IMR-90 (cell line): ENCODE measurements at regions not wholly inside any gene's neighbourhood (a gene's known extent, or its start where the extent isn't known, plus 50 kb on each side); places are given as distances from the start of the nearest gene placed in this dataset.

ENCODE experiments used
- ATAC-seq: fragments of 200-7000 bp; cut with Tn5 transposase; 2 replicates; pipeline ENCODE4 v1.9.1; 2020; ENCODE audit warnings: low read depth, mild to moderate bottlenecking, moderate library complexity
- BruUV-seq: library from RNA; stranded (reverse); fragments of 400-500 nt; replicated peaks from 2 replicates; lab custom pipeline; 2021; lab: Mats Ljungman, UMichigan
- CTCF ChIA-PET: fragments of 300-600 bp; formaldehyde crosslinking; extraction: SDS; loops from one replicate; lab custom pipeline; 2021; ENCODE audit warnings: antibody characterized with exemption; lab: Yijun Ruan, JAX
- POLR2A ChIA-PET: fragments of 300-600 bp; sonication (Branson Sonifier 250); formaldehyde crosslinking; loops from one replicate; lab custom pipeline; 2022; ENCODE audit warnings: antibody characterized with exemption; ENCODE audit not compliant: unreplicated experiment; lab: Charles Lee
- DNase-seq: peaks from one replicate; pipeline ENCODE4 v3.0.0; 2013
- H2AFZ ChIP-seq: replicated peaks from 2 replicates; pipeline ENCODE3; 2013; ENCODE audit warnings: low read length, mild to moderate bottlenecking; ENCODE audit not compliant: poor library complexity
- H2AK5ac ChIP-seq: 2 replicates; pipeline ENCODE4 v1.6.1; 2013; ENCODE audit warnings: low read depth, low read length, inconsistent platforms
- H2AK9ac ChIP-seq: replicated peaks from 2 replicates; pipeline ENCODE3; 2013; ENCODE audit warnings: mild to moderate bottlenecking, low read depth, low read length, moderate library complexity; ENCODE audit not compliant: poor library complexity
- H2BK120ac ChIP-seq: 2 replicates; pipeline ENCODE4 v1.6.1; 2013; ENCODE audit warnings: low read depth, low read length, inconsistent platforms
- H2BK15ac ChIP-seq: 3 replicates; pipeline ENCODE4 v1.6.1; 2013; ENCODE audit warnings: low read depth, low read length, inconsistent platforms
- H2BK20ac ChIP-seq: 2 replicates; pipeline ENCODE4 v1.6.1; 2013; ENCODE audit warnings: low read depth, mild to moderate bottlenecking, inconsistent platforms, low read length, moderate library complexity
- H2BK5ac ChIP-seq: 2 replicates; pipeline ENCODE4 v1.6.1; 2013; ENCODE audit warnings: mild to moderate bottlenecking, low read depth, low read length, inconsistent platforms; ENCODE audit not compliant: poor library complexity, severe bottlenecking
- H3K14ac ChIP-seq: replicated peaks from 2 replicates; pipeline ENCODE4 v1.6.1; 2013; ENCODE audit warnings: low read depth, low read length, inconsistent platforms
- H3K18ac ChIP-seq: 2 replicates; pipeline ENCODE4 v1.6.1; 2013; ENCODE audit warnings: low read depth, low read length, control low read depth
- H3K23ac ChIP-seq: 2 replicates; pipeline ENCODE4 v1.6.1; 2013; ENCODE audit warnings: low read depth, low read length, inconsistent platforms
- H3K27ac ChIP-seq: 2 replicates; pipeline ENCODE4 v1.5.1; 2013; ENCODE audit warnings: mild to moderate bottlenecking, control low read depth, low read length; ENCODE audit not compliant: insufficient read depth
- H3K27me3 ChIP-seq: 2 replicates; pipeline ENCODE4 v1.6.1; 2013; ENCODE audit warnings: low read length; ENCODE audit not compliant: control insufficient read depth, insufficient read depth
- H3K36me3 ChIP-seq: 2 replicates; pipeline ENCODE4 v1.6.1; 2013; ENCODE audit warnings: low read length, mixed read lengths; ENCODE audit not compliant: control insufficient read depth, insufficient read depth
- H3K4ac ChIP-seq: 2 replicates; pipeline ENCODE4 v1.6.1; 2013; ENCODE audit warnings: low read depth, low read length, inconsistent platforms
- H3K4me1 ChIP-seq: 2 replicates; pipeline ENCODE4 v1.6.1; 2013; ENCODE audit warnings: low read length, mixed read lengths; ENCODE audit not compliant: control insufficient read depth, insufficient read depth
- H3K4me2 ChIP-seq: 2 replicates; pipeline ENCODE4 v1.6.1; 2013; ENCODE audit warnings: low read depth, mild to moderate bottlenecking, control low read depth, low read length, moderate library complexity
- H3K4me3 ChIP-seq: 2 replicates; pipeline ENCODE4 v1.5.1; 2013; ENCODE audit warnings: low read depth, mild to moderate bottlenecking, control low read depth, low read length, moderate library complexity; ENCODE audit not compliant: insufficient read depth
- H3K56ac ChIP-seq: 2 replicates; pipeline ENCODE4 v1.6.1; 2013; ENCODE audit warnings: low read length, inconsistent platforms; ENCODE audit not compliant: insufficient read depth; ENCODE audit errors: extremely low read depth
- H3K79me1 ChIP-seq, 2 experiments: 2 replicates each; pipeline ENCODE4 v1.6.1; 2013; ENCODE audit warnings: low read length in 2 of 2, inconsistent platforms in 1 of 2, low read depth in 1 of 2
- H3K9ac ChIP-seq: 2 replicates; pipeline ENCODE4 v1.6.1; 2013; ENCODE audit warnings: low read depth, low read length, control low read depth
- H3K9me1 ChIP-seq: 2 replicates; pipeline ENCODE4 v1.6.1; 2013; ENCODE audit warnings: low read length, inconsistent platforms; ENCODE audit not compliant: insufficient read depth
- H3K9me3 ChIP-seq: 2 replicates; pipeline ENCODE4 v1.6.1; 2013; ENCODE audit warnings: low read length; ENCODE audit not compliant: control insufficient read depth, insufficient read depth
- H4K20me1 ChIP-seq: 2 replicates; pipeline ENCODE4 v1.6.1; 2013; ENCODE audit warnings: low read length, inconsistent platforms; ENCODE audit not compliant: insufficient read depth
- H4K5ac ChIP-seq: 2 replicates; pipeline ENCODE4 v1.6.1; 2013; ENCODE audit warnings: mild to moderate bottlenecking, low read depth, low read length, control low read depth
- H4K8ac ChIP-seq, 2 experiments: 2 replicates each; pipeline ENCODE4 v1.6.1; 2013; ENCODE audit warnings: low read depth in 2 of 2, low read length in 2 of 2, control low read depth in 1 of 2, inconsistent platforms in 1 of 2
- H4K91ac ChIP-seq: 2 replicates; pipeline ENCODE4 v1.6.1; 2013; ENCODE audit warnings: low read depth, low read length, inconsistent platforms; ENCODE audit not compliant: insufficient read depth
- BHLHE40 ChIP-seq: fragments of 150-350 bp; IDR thresholded peaks from 2 replicates; pipeline ENCODE4 v1.6.1; 2016; ENCODE audit warnings: mild to moderate bottlenecking, low read depth, low read length
- CEBPB ChIP-seq: IDR thresholded peaks from 2 replicates; pipeline ENCODE4 v1.6.1; 2012; ENCODE audit warnings: low read depth, low read length, improper control_type of control experiment
- CHD1 ChIP-seq: IDR thresholded peaks from 2 replicates; pipeline ENCODE4 v1.6.1; 2012; ENCODE audit warnings: low read depth, low read length, improper control_type of control experiment
- FOS ChIP-seq: fragments of 150-350 bp; IDR thresholded peaks from 2 replicates; pipeline ENCODE4 v1.6.1; 2016; ENCODE audit warnings: low read depth, low read length
- MAFK ChIP-seq: IDR thresholded peaks from 2 replicates; pipeline ENCODE4 v1.6.1; 2012; ENCODE audit warnings: low read depth, low read length, improper control_type of control experiment
- MAZ ChIP-seq: IDR thresholded peaks from 2 replicates; pipeline ENCODE4 v1.6.1; 2012; ENCODE audit warnings: low read depth, mild to moderate bottlenecking, low read length, improper control_type of control experiment, moderate library complexity, borderline replicate concordance
- MXI1 ChIP-seq: IDR thresholded peaks from 2 replicates; pipeline ENCODE4 v1.6.1; 2012; ENCODE audit warnings: low read depth, mild to moderate bottlenecking, low read length, moderate library complexity, borderline replicate concordance
- NFE2L2 ChIP-seq: fragments of 150-350 bp; IDR thresholded peaks from 2 replicates; pipeline ENCODE4 v1.6.1; 2016; ENCODE audit warnings: low read depth, mild to moderate bottlenecking, low read length
- POLR2A ChIP-seq: IDR thresholded peaks from 2 replicates; pipeline ENCODE4 v1.6.1; 2012; ENCODE audit warnings: mild to moderate bottlenecking, low read depth, low read length
- RAD21 ChIP-seq: IDR thresholded peaks from 2 replicates; pipeline ENCODE4 v1.6.1; 2012; ENCODE audit warnings: low read length, improper control_type of control experiment
- RCOR1 ChIP-seq: IDR thresholded peaks from 2 replicates; pipeline ENCODE4 v1.6.1; 2012; ENCODE audit warnings: mild to moderate bottlenecking, low read length, improper control_type of control experiment; ENCODE audit not compliant: insufficient replicate concordance
- RFX5 ChIP-seq: IDR thresholded peaks from 2 replicates; pipeline ENCODE4 v1.8.0; 2012; ENCODE audit warnings: low read depth, mild to moderate bottlenecking, low read length, moderate library complexity
- SMC3 ChIP-seq: fragments of 150-350 bp; IDR thresholded peaks from 2 replicates; pipeline ENCODE4 v1.6.1; 2016; ENCODE audit warnings: low read depth, mild to moderate bottlenecking, antibody characterized with exemption, low read length, moderate library complexity
- WGBS, 2 experiments: methylation state at CpG; one replicate each; pipeline versions ENCODE4 v1.1.5 to v1.1.7; 2013; ENCODE audit warnings: missing lambda C conversion rate in 2 of 2; ENCODE audit not compliant: insufficient read length in 1 of 2; ENCODE audit errors: extremely low coverage in 2 of 2; 5-methylcytosine and 5-hydroxymethylcytosine counted together
- dilution Hi-C: fragments of 300-500 bp; cut with HindIII; formaldehyde crosslinking; loops from one replicate; pipeline ENCODE4 v1.14.3; 2018; ENCODE audit warnings: low sequenced_read_pairs; ENCODE audit not compliant: unreplicated experiment
- in situ Hi-C: fragments of 300-500 bp; cut with MboI; formaldehyde crosslinking; loops from 3 replicates; pipeline ENCODE4 v1.14.3; 2019; ENCODE audit warnings: low sequenced_read_pairs, inconsistent platforms, mixed read lengths
- intact Hi-C: fragments of 100-400 bp; cut with micrococcal nuclease; formaldehyde crosslinking; loops from 2 replicates; pipeline ENCODE4 v1.10.0; 2022
- TF ChIP-seq, protein P1 (sequence below): fragments of 150-350 bp; IDR thresholded peaks from 2 replicates; pipeline ENCODE4 v1.6.1; 2017; ENCODE audit warnings: mild to moderate bottlenecking, antibody characterized with exemption, low read length, low read depth
- TF ChIP-seq, protein P2 (sequence below): conservative IDR thresholded peaks from 2 replicates; pipeline ENCODE4 v1.5.1; 2012; ENCODE audit warnings: mild to moderate bottlenecking, low read depth, low read length, improper control_type of control experiment
- TF ChIP-seq, protein P3 (sequence below): fragments of 150-350 bp; IDR thresholded peaks from 2 replicates; pipeline ENCODE4 v1.6.1; 2016; ENCODE audit warnings: low read depth, mild to moderate bottlenecking, low read length, moderate library complexity, borderline replicate concordance

DNA sequence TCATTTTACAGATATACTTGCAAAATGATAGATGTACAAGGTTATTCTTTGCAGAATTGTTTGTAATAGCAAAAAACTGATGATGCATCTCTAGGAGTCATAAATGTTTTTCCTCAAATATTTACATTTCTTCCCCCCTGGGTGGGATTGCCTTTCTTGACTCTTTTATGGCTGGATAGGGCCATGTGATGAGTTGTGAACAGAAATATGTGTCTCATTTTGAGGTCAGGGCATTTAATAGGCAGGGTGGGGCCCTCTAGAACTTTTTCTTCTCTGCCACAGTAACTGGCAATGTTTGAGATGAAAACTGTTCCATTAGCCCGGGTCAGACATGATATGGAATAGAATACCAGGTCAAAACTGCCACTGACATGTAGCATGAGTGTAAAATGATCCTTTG is 159.5 kb upstream of the SYNCRIP start:
- no peaks in the 10 kb centered on the region for H3K4me1 ChIP-seq
- no peak overlapping the region for H3K4me2 ChIP-seq
- H4K20me1 ChIP-seq: no peaks in the 10 kb centered on the region
- POLR2A ChIA-PET: no interaction called here
- H3K14ac ChIP-seq: no peak overlapping the region
- intact Hi-C loops: no loop called here
- TF ChIP-seq RCOR1 (no peak), RAD21 (no peak), CEBPB (no peak), RFX5 (no peak), FOS (no peak), NFE2L2 (no peak), MXI1 (no peak), POLR2A (no peak), MAZ (no peak), CHD1 (no peak), SMC3 (no peak), BHLHE40 (no peak), MAFK (no peak)
- TF ChIP-seq, protein P1, sequence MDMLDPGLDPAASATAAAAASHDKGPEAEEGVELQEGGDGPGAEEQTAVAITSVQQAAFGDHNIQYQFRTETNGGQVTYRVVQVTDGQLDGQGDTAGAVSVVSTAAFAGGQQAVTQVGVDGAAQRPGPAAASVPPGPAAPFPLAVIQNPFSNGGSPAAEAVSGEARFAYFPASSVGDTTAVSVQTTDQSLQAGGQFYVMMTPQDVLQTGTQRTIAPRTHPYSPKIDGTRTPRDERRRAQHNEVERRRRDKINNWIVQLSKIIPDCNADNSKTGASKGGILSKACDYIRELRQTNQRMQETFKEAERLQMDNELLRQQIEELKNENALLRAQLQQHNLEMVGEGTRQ: no peak
- TF ChIP-seq, protein P2, sequence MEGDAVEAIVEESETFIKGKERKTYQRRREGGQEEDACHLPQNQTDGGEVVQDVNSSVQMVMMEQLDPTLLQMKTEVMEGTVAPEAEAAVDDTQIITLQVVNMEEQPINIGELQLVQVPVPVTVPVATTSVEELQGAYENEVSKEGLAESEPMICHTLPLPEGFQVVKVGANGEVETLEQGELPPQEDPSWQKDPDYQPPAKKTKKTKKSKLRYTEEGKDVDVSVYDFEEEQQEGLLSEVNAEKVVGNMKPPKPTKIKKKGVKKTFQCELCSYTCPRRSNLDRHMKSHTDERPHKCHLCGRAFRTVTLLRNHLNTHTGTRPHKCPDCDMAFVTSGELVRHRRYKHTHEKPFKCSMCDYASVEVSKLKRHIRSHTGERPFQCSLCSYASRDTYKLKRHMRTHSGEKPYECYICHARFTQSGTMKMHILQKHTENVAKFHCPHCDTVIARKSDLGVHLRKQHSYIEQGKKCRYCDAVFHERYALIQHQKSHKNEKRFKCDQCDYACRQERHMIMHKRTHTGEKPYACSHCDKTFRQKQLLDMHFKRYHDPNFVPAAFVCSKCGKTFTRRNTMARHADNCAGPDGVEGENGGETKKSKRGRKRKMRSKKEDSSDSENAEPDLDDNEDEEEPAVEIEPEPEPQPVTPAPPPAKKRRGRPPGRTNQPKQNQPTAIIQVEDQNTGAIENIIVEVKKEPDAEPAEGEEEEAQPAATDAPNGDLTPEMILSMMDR: no peak
- TF ChIP-seq, protein P3, sequence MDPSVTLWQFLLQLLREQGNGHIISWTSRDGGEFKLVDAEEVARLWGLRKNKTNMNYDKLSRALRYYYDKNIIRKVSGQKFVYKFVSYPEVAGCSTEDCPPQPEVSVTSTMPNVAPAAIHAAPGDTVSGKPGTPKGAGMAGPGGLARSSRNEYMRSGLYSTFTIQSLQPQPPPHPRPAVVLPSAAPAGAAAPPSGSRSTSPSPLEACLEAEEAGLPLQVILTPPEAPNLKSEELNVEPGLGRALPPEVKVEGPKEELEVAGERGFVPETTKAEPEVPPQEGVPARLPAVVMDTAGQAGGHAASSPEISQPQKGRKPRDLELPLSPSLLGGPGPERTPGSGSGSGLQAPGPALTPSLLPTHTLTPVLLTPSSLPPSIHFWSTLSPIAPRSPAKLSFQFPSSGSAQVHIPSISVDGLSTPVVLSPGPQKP: no peak
- no peaks in the 10 kb centered on the region for H3K36me3 ChIP-seq
- no peaks in the 10 kb centered on the region for H3K9me1 ChIP-seq
- in situ Hi-C loops: no loop called here
- H2AK9ac ChIP-seq: no peak overlapping the region
- no peak overlapping the region for H2BK15ac ChIP-seq
- no peak overlapping the region for H3K56ac ChIP-seq
- dilution Hi-C loops: no loop called here
- WGBS, 2 experiments: no CpG with 5 or more reads among the region's 1 CpG
- H2BK20ac ChIP-seq: no peak overlapping the region
- no peaks in the 10 kb centered on the region for H3K79me1 ChIP-seq
- H3K18ac ChIP-seq: no peak overlapping the region
- no peaks in the 10 kb centered on the region for H3K27me3 ChIP-seq
- H3K27ac ChIP-seq: no peak overlapping the region
- no peak overlapping the region for H4K5ac ChIP-seq
- no peak overlapping the region for H4K91ac ChIP-seq
- no peak overlapping the region for H3K4ac ChIP-seq
- ATAC-seq (no peak), DNase-seq (no peak)
- no peak overlapping the region for H3K23ac ChIP-seq
- H2AFZ ChIP-seq: no peak overlapping the region
- CTCF ChIA-PET: interaction anchor here (1.3 kb wide), 1 partner anchor 16 kb away, joined by 3 read pairs; no protein-coding TSS in a partner anchor
- BruUV-seq: no TSS peak
- no peak overlapping the region for H4K8ac ChIP-seq
- H2BK120ac ChIP-seq: no peak overlapping the region
- H3K4me3 ChIP-seq: no peak overlapping the region
- H2BK5ac ChIP-seq: no peak overlapping the region
- no peaks in the 10 kb centered on the region for H3K9me3 ChIP-seq
- H3K9ac ChIP-seq: no peak overlapping the region
- H2AK5ac ChIP-seq: no peak overlapping the region
